A549 (cell line): ENCODE measurements at regions not wholly inside any gene's neighbourhood (a gene's known extent, or its start where the extent isn't known, plus 50 kb on each side); places are given as distances from the start of the nearest gene placed in this dataset.

Experiments used
- ATAC-seq, 2 experiments: fragments of 200-7000 bp in 1 of 2; fragments of >200 bp in 1 of 2; cut with Nextera tagmentation in 1 of 2; cut with Tn5 transposase in 1 of 2; 3 replicates each; pipeline versions ENCODE4 v1.8.0 to v1.9.1; 2018 to 2020; ENCODE audit warnings: mild to moderate bottlenecking in 1 of 2, moderate library complexity in 1 of 2
- CTCF ChIA-PET: fragments of 300-600 bp; sonication (Branson Sonifier 250); formaldehyde crosslinking; extraction: SDS; loops from one replicate; lab custom pipeline; 2021; ENCODE audit warnings: antibody characterized with exemption, inconsistent platforms; lab: Yijun Ruan, JAX
- POLR2A ChIA-PET: fragments of 350-600 bp; formaldehyde crosslinking; extraction: SDS; loops from one replicate; lab custom pipeline; 2021; ENCODE audit warnings: antibody characterized with exemption, inconsistent platforms; lab: Yijun Ruan, JAX
- DNase-seq, 2 experiments: peaks; one replicate each; pipeline versions ENCODE4 v3.0.0 to v3.0.0-alpha.2; 2011 to 2016; ENCODE audit warnings: low read depth in 1 of 2, low spot score in 1 of 2
- FAIRE-seq: peaks from 2 replicates; lab custom pipeline; 2011; peaks lifted over from hg19 to GRCh38; lab: Jason Lieb, UNC
- H3K27ac ChIP-seq, 2 experiments: fragments of >200 bp; sonication (Bioruptor Twin); formaldehyde crosslinking; 3 replicates each; pipeline ENCODE4 v1.5.1; 2016 to 2017
- H3K4me1 ChIP-seq: fragments of >200 bp; sonication (Bioruptor Twin); formaldehyde crosslinking; 3 replicates; pipeline ENCODE4 v1.6.1; 2016
- H3K4me2 ChIP-seq: fragments of >200 bp; sonication (Bioruptor Twin); formaldehyde crosslinking; 3 replicates; pipeline ENCODE4 v1.6.1; 2016
- H3K4me3 ChIP-seq: fragments of >200 bp; sonication (Bioruptor Twin); formaldehyde crosslinking; 3 replicates; pipeline ENCODE4 v1.5.1; 2016
- H3K9me3 ChIP-seq: fragments of >200 bp; sonication (Bioruptor Twin); formaldehyde crosslinking; 3 replicates; pipeline ENCODE4 v1.6.1; 2016
- CEBPB ChIP-seq, 2 experiments: fragments of >200 bp in 1 of 2; sonication (Bioruptor Twin) in 1 of 2; formaldehyde crosslinking in 1 of 2; IDR thresholded peaks; 2 replicates each; pipeline ENCODE4 v1.6.1; 2012 to 2016
- CHD2 ChIP-seq: fragments of 150-350 bp; IDR thresholded peaks from 2 replicates; pipeline ENCODE4 v1.6.1; 2014; ENCODE audit warnings: low read length; ENCODE audit not compliant: partially characterized antibody
- EHMT2 ChIP-seq: fragments of 200-600 bp; sonication (generic); IDR thresholded peaks from 2 replicates; pipeline ENCODE4 v1.6.1; 2016; ENCODE audit warnings: antibody characterized with exemption, low read depth, mild to moderate bottlenecking, moderate library complexity
- EP300 ChIP-seq, 2 experiments: fragments of >200 bp; sonication (Bioruptor Twin); formaldehyde crosslinking; IDR thresholded peaks; 2 replicates in 1 of 2; 3 replicates in 1 of 2; pipeline ENCODE4 v1.6.1; 2016 to 2017
- GATA3 ChIP-seq: IDR thresholded peaks from 2 replicates; pipeline ENCODE4 v1.6.1; 2012; ENCODE audit warnings: borderline replicate concordance
- HEYL ChIP-seq: fragments of 250-450 bp; sonication (Bioruptor Pico); IDR thresholded peaks from 2 replicates; pipeline ENCODE4 v1.8.0; 2021; ENCODE audit warnings: mild to moderate bottlenecking, moderate library complexity
- HOXB5 ChIP-seq: fragments of 250-450 bp; sonication (Bioruptor Pico); IDR thresholded peaks from 2 replicates; pipeline ENCODE4 v1.5.0; 2020; ENCODE audit warnings: mild to moderate bottlenecking, moderate library complexity
- JUN ChIP-seq, 2 experiments: fragments of >200 bp; sonication (Bioruptor Twin); formaldehyde crosslinking; IDR thresholded peaks; 2 replicates in 1 of 2; 3 replicates in 1 of 2; pipeline ENCODE4 v1.6.1; 2016 to 2017
- KDM1A ChIP-seq: fragments of 200-600 bp; sonication (generic); IDR thresholded peaks from 2 replicates; pipeline ENCODE4 v1.6.1; 2016; ENCODE audit warnings: low read depth, mild to moderate bottlenecking
- NFE2L2 ChIP-seq: fragments of 150-350 bp; conservative IDR thresholded peaks from 2 replicates; pipeline ENCODE4 v1.6.1; 2014; ENCODE audit warnings: low read length
- NPAS2 ChIP-seq: fragments of 250-450 bp; sonication (Bioruptor Pico); IDR thresholded peaks from 2 replicates; pipeline ENCODE4 v1.8.0; 2022; ENCODE audit warnings: mild to moderate bottlenecking, moderate library complexity, borderline replicate concordance
- POLR2A ChIP-seq: IDR thresholded peaks from 2 replicates; pipeline ENCODE4 v1.6.1; 2012; ENCODE audit warnings: mild to moderate bottlenecking, low read length
- RAD21 ChIP-seq, 2 experiments: fragments of >200 bp in 1 of 2; sonication (Bioruptor Twin) in 1 of 2; formaldehyde crosslinking in 1 of 2; IDR thresholded peaks in 1 of 2; conservative IDR thresholded peaks in 1 of 2; 2 replicates in 1 of 2; 3 replicates in 1 of 2; pipeline ENCODE4 v1.6.1; 2012 to 2018; ENCODE audit warnings: inconsistent platforms in 1 of 2
- RCOR1 ChIP-seq: fragments of 150-350 bp; IDR thresholded peaks from 2 replicates; pipeline ENCODE4 v1.6.1; 2014; ENCODE audit warnings: antibody characterized with exemption, low read length, low read depth
- SMC3 ChIP-seq: fragments of >200 bp; sonication (Bioruptor Twin); formaldehyde crosslinking; IDR thresholded peaks from 3 replicates; pipeline ENCODE4 v1.6.1; 2018; ENCODE audit warnings: inconsistent platforms
- SREBF2 ChIP-seq: fragments of 450-650 bp; IDR thresholded peaks from 2 replicates; pipeline ENCODE4 v1.6.1; 2014; ENCODE audit warnings: mild to moderate bottlenecking, moderate library complexity
- ZSCAN20 ChIP-seq: fragments of 250-450 bp; sonication (Bioruptor Pico); IDR thresholded peaks from 2 replicates; pipeline ENCODE4 v1.8.0; 2022; ENCODE audit warnings: mild to moderate bottlenecking, moderate library complexity
- WGBS: methylation state at CpG from one replicate; pipeline ENCODE4 v1.1.6; 2017; ENCODE audit errors: missing lambda C conversion rate; 5-methylcytosine and 5-hydroxymethylcytosine counted together
- TF ChIP-seq, protein P1 (sequence below): IDR thresholded peaks from 2 replicates; pipeline ENCODE4 v1.6.1; 2012
- TF ChIP-seq, protein P2 (sequence below): IDR thresholded peaks from 2 replicates; pipeline ENCODE4 v1.6.1; 2012
- TF ChIP-seq, protein P3 (sequence below): fragments of >200 bp; sonication (Bioruptor Twin); formaldehyde crosslinking; IDR thresholded peaks from 3 replicates; pipeline ENCODE4 v1.6.1; 2016

DNA sequence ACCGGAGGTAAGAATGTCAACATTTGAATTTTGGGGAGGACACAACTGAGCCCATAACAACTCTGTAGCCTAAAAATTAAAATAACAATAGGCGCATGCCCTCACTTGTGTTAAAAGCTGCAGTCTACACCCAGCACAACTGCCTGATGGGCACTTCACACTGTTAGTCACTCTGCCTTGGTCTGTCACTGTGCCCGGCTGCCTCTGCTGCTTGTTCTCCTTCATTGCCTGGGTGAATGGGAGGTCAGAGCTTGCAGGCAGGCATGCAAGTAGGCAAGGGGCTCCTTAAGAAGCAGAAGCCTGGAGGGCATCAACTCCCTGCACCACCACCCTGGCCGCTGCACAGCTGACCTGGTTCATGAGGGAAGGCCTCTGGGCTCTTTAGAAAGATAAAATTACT is 374.8 kb downstream of the MID1IP1 start:
- WGBS, result 73% methylated on average over 4 of the region's 4 CpGs
- no peaks in the 10 kb centered on the region for H3K9me3 ChIP-seq

DNA sequence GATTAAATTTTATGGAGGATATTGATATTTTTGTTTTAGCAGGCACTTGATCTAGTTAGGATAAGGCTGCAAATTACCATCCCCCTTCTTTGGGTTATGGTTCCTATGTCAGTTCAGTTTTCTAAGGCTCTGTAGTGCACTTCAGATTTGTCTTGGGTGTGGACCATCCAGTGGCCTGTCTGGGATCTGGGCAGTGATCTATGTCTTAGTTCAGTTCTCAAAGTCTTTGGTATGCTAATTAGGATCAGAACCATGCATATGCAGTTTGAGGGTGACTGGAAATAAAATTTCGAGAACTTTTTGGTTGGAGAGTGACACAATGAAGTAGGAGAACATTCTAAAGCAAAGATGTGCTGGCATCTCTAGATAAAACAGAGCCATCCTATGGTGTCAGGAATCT is 388.2 kb downstream of the MID1IP1 start:
- Histone ChIP-seq H3K4me3 (no peak overlapping the region), H3K9me3 (no peaks in the 10 kb centered on the region), H3K4me2 (no peak overlapping the region), H3K27ac (no peak overlapping the region), H3K4me1 (no peaks in the 10 kb centered on the region)
- WGBS, result 0% methylated on average over 1 of the region's 1 CpG
- DNase-seq (no peak), FAIRE-seq (no peak), ATAC-seq (no peak)
- TF ChIP-seq SMC3 (no peak), RAD21 (conservative IDR thresholded peaks at IDR 0.05 in 1 of 2, IDR thresholded peaks at IDR 0.05 in 1 of 2) (no peak), SREBF2 (no peak), CHD2 (no peak), CEBPB (IDR thresholded peaks at IDR 0.05) (no peak), POLR2A (no peak), ZSCAN20 (CRISPR knock-in tag) (no peak), KDM1A (no peak)
- TF ChIP-seq, protein P1, sequence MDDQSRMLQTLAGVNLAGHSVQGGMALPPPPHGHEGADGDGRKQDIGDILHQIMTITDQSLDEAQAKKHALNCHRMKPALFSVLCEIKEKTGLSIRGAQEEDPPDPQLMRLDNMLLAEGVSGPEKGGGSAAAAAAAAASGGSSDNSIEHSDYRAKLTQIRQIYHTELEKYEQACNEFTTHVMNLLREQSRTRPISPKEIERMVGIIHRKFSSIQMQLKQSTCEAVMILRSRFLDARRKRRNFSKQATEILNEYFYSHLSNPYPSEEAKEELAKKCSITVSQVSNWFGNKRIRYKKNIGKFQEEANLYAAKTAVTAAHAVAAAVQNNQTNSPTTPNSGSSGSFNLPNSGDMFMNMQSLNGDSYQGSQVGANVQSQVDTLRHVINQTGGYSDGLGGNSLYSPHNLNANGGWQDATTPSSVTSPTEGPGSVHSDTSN, result no peak
- TF ChIP-seq, protein P2, sequence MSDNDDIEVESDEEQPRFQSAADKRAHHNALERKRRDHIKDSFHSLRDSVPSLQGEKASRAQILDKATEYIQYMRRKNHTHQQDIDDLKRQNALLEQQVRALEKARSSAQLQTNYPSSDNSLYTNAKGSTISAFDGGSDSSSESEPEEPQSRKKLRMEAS, result no peak
- POLR2A ChIA-PET, result no interaction called here
- CTCF ChIA-PET, result no interaction called here

More for the DNA sequence above, 374.8 kb downstream of the MID1IP1 start:
- FAIRE-seq (no peak), ATAC-seq (no peak), DNase-seq (no peak)
- POLR2A ChIA-PET, result no interaction called here
- Histone ChIP-seq H3K4me2 (no peak overlapping the region), H3K4me3 (no peak overlapping the region), H3K27ac (no peak overlapping the region), H3K4me1 (no peaks in the 10 kb centered on the region)
- no peak for TF ChIP-seq HEYL
- no peak for TF ChIP-seq HOXB5 (CRISPR knock-in tag)
- TF ChIP-seq RCOR1, result no peak
- TF ChIP-seq JUN (IDR thresholded peaks at IDR 0.05), result no peak
- TF ChIP-seq, protein P3, sequence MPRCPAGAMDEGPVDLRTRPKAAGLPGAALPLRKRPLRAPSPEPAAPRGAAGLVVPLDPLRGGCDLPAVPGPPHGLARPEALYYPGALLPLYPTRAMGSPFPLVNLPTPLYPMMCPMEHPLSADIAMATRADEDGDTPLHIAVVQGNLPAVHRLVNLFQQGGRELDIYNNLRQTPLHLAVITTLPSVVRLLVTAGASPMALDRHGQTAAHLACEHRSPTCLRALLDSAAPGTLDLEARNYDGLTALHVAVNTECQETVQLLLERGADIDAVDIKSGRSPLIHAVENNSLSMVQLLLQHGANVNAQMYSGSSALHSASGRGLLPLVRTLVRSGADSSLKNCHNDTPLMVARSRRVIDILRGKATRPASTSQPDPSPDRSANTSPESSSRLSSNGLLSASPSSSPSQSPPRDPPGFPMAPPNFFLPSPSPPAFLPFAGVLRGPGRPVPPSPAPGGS, result no peak
- CTCF ChIA-PET, result no interaction called here

DNA sequence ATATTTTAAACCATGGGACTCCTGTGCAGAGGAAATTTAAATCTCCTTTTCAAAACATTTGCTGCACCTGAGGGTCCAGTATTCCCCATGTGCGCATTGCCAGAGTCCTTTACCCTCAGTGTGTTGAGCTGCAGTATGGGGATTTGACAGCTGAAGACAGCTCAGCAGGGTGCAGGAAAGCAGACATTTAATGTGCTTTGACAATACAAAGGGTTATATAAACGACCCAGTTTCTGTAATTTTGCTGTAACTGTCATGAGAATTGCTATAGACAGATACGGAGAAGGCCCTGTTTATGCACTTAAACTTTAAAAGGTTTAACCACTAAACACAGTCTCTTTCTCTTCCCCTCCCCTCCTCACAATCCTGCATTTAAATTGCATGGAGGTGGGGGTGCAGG is 393.4 kb downstream of the MID1IP1 start:
- H3K27ac ChIP-seq, result no peak overlapping the region
- peak; percentile 23 for FAIRE-seq
- TF ChIP-seq EP300 (IDR thresholded peaks at IDR 0.05), result no peak
- TF ChIP-seq, all 56 proteins: peak for 0
- ATAC-seq (no peak), DNase-seq (no peak)
- POLR2A ChIA-PET, result no interaction called here
- Histone ChIP-seq H3K4me3 (no peak overlapping the region), H3K4me2 (no peak overlapping the region), H3K4me1 (no peaks in the 10 kb centered on the region), H3K9me3 (no peaks in the 10 kb centered on the region)
- WGBS, result 52% methylated on average over 3 of the region's 3 CpGs
- CTCF ChIA-PET, result no interaction called here

DNA sequence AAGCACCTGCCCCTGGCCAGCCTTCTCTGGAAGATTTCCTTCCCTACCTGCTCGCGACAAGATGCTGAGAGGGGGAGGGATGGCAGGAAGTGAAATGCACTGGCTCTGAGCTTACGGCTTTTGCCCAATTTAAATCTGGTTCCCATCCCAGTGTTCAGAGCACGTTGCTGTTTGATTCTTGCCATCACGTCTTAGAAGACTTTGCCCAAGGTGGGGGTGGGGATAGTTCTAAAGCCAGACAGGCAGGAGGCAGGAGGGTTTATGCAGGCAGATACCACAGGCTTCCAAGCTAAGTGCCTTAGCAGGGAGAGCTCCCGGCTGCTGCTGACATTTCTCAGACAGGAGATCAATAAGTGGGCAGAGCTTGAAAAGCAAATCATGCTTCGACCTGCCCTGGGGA is 393.9 kb downstream of the MID1IP1 start:
- Histone ChIP-seq H3K27ac (no peak overlapping the region), H3K9me3 (no peaks in the 10 kb centered on the region), H3K4me1 (no peaks in the 10 kb centered on the region), H3K4me2 (no peak overlapping the region), H3K4me3 (no peak overlapping the region)
- ChIA-PET CTCF (no interaction called here), POLR2A (no interaction called here)
- FAIRE-seq, result no peak
- WGBS, result 3% methylated on average over 5 of the region's 7 CpGs
- no peak for ATAC-seq
- no peak for TF ChIP-seq GATA3
- no peak for TF ChIP-seq NFE2L2
- no peak for TF ChIP-seq NPAS2
- TF ChIP-seq EHMT2, result no peak
- DNase-seq, result no peak
